ENCODE measurements at regions not wholly inside any gene's neighbourhood (a gene's known extent, or its start where the extent isn't known, plus 50 kb on each side); places are given as distances from the start of the nearest gene placed in this dataset.

DNA sequence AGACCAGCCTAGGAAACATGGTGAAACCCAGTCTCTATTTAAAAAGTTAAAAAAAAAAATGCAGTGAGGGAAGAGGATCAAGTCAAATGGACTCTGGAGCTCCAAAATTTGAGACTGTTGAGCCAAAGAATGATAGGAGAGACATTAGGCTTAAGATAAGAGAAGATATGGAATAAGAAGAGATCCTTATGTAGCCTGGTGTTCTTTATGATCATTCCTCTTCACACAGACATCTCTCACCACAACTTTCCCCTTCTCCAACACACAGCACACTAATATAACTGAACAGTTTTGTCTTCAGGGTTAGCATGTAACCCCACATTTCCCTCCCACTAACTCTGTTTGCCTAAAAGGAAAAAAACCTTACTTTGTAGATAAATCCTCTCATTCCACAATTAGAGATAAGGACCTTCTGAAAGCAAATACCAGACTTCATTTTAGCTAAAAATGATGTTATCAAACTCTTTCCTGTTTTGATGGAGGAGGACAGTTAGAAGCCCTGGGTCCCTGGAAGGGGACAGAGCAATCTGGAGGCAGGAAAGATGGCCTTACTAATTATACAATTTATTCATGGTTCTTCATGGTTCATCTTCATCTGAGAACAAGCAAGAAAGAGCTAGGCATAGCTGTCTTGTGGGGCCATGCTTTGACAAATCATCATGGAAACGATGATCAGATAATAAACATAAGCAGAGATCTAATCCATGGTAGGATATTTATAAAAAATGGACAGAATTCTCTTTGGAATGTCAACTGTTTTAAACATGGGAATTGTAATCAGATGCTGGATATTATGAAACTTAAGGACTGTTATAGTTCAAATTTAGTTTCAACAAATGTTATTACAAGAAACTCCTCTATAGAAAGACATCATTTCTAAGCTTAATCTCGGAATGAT, 96.7 kb upstream of the S1PR1 start:
- intact Hi-C loops (cut with DNase I): no loop called here
- H3K9me3 ChIP-seq: no peaks in the 10 kb centered on the region

DNA sequence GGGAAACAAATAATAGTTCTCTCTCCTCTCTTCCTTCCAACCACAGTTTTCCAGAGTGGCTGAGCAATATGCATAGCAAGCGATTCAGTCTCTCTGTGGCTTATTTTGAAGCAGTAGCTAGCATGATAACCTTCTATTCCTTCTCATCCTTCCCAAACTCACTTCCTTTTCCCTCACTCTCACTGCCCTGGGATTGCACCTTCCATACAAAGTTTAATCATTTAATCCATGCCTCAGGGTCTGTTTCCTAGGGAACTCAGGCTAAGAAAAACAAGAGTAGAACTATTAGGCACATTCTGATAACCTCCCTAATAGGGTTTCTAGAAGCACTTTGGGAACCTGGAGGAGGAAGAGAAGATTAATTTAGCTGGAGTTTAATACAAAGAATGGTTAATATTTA, 97.7 kb upstream of the S1PR1 start:
- DNase-seq (ENCODE audit: extremely low spot score in 2 of 2): no peak
- H3K36me3 ChIP-seq: no peaks in the 10 kb centered on the region
- H3K27me3 ChIP-seq: no peaks in the 10 kb centered on the region
- no peak overlapping the region for H3K27ac ChIP-seq
- no peaks in the 10 kb centered on the region for H3K4me1 ChIP-seq
- no peak overlapping the region for H3K4me3 ChIP-seq
- H3K9me3 ChIP-seq: no peaks in the 10 kb centered on the region
- no peak for TF ChIP-seq POLR2A (IDR thresholded peaks at IDR 0.05)
- intact Hi-C loops (cut with DNase I): no loop called here

More for the DNA sequence above, 96.7 kb upstream of the S1PR1 start:
- H3K27ac ChIP-seq: no peak overlapping the region
- no peaks in the 10 kb centered on the region for H3K4me1 ChIP-seq
- TF ChIP-seq POLR2AphosphoS5 (IDR thresholded peaks at IDR 0.05; ENCODE audit: insufficient read depth in 1 of 2, low read depth in 1 of 2) (no peak), POLR2A (IDR thresholded peaks at IDR 0.05) (no peak)
- TF ChIP-seq, protein P1, sequence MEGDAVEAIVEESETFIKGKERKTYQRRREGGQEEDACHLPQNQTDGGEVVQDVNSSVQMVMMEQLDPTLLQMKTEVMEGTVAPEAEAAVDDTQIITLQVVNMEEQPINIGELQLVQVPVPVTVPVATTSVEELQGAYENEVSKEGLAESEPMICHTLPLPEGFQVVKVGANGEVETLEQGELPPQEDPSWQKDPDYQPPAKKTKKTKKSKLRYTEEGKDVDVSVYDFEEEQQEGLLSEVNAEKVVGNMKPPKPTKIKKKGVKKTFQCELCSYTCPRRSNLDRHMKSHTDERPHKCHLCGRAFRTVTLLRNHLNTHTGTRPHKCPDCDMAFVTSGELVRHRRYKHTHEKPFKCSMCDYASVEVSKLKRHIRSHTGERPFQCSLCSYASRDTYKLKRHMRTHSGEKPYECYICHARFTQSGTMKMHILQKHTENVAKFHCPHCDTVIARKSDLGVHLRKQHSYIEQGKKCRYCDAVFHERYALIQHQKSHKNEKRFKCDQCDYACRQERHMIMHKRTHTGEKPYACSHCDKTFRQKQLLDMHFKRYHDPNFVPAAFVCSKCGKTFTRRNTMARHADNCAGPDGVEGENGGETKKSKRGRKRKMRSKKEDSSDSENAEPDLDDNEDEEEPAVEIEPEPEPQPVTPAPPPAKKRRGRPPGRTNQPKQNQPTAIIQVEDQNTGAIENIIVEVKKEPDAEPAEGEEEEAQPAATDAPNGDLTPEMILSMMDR (IDR thresholded peaks at IDR 0.05): no peak
- no peak for DNase-seq (ENCODE audit: extremely low spot score in 2 of 2)
- H3K27me3 ChIP-seq: no peaks in the 10 kb centered on the region
- H3K4me3 ChIP-seq: no peak overlapping the region
- no peaks in the 10 kb centered on the region for H3K36me3 ChIP-seq

- no peaks in the 10 kb centered on the region for H3K36me3 ChIP-seq
- no peak for DNase-seq (ENCODE audit: extremely low spot score in 2 of 2)
- H3K27me3 ChIP-seq: no peaks in the 10 kb centered on the region
- no peak overlapping the region for H3K27ac ChIP-seq
- no peak overlapping the region for H3K4me3 ChIP-seq
- TF ChIP-seq POLR2A (IDR thresholded peaks at IDR 0.05) (no peak), POLR2AphosphoS5 (IDR thresholded peaks at IDR 0.05; ENCODE audit: insufficient read depth in 1 of 2, low read depth in 1 of 2) (no peak)
- TF ChIP-seq, protein P1 (IDR thresholded peaks at IDR 0.05): no peak
- H3K4me1 ChIP-seq: no peaks in the 10 kb centered on the region
- intact Hi-C loops (cut with DNase I): no loop called here
- no peaks in the 10 kb centered on the region for H3K9me3 ChIP-seq
These were observed 99.4 kb upstream of the S1PR1 start for GRCh38 chr1:101137144-101138126.

- H3K4me1 ChIP-seq: no peaks in the 10 kb centered on the region
- no peaks in the 10 kb centered on the region for H3K27me3 ChIP-seq
- no peaks in the 10 kb centered on the region for H3K9me3 ChIP-seq
- no peaks in the 10 kb centered on the region for H3K36me3 ChIP-seq
- TF ChIP-seq POLR2A (IDR thresholded peaks at IDR 0.05) (no peak), POLR2AphosphoS5 (IDR thresholded peaks at IDR 0.05; ENCODE audit: insufficient read depth in 1 of 2, low read depth in 1 of 2) (no peak)
- TF ChIP-seq, protein P1 (IDR thresholded peaks at IDR 0.05): no peak
- no peak overlapping the region for H3K4me3 ChIP-seq
- DNase-seq (ENCODE audit: extremely low spot score in 2 of 2): no peak
- H3K27ac ChIP-seq: no peak overlapping the region
- intact Hi-C loops (cut with DNase I): no loop called here
These were observed 100.1 kb upstream of the S1PR1 start for GRCh38 chr1:101136739-101137138.

DNA sequence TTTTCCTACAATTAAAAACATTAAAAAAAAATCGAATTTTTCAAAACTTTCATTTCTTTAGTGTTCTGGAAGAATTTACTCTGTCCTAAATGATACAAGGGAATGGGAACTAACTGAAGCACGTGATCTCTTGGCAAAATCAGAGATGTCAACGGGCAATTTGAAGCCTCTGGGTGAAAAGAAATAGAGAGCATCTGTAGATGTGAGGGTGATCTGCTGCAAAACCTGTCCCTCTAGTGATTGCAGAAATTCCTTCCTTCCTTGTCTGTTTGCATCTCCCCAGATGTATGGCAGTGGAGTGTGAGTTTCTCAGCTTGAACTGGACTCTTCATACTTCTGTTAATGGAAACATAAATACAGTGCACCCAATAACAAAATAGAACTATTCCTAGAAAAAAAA, 100.5 kb upstream of the S1PR1 start:
- no peak overlapping the region for H3K27ac ChIP-seq
- H3K27me3 ChIP-seq: no peaks in the 10 kb centered on the region
- H3K9me3 ChIP-seq: no peaks in the 10 kb centered on the region
- no peak for DNase-seq (ENCODE audit: extremely low spot score in 2 of 2)
- intact Hi-C loops (cut with DNase I): no loop called here
- no peak overlapping the region for H3K4me3 ChIP-seq
- TF ChIP-seq POLR2A (IDR thresholded peaks at IDR 0.05) (no peak), POLR2AphosphoS5 (IDR thresholded peaks at IDR 0.05; ENCODE audit: insufficient read depth in 1 of 2, low read depth in 1 of 2) (no peak)
- TF ChIP-seq, protein P1 (IDR thresholded peaks at IDR 0.05): no peak
- no peaks in the 10 kb centered on the region for H3K36me3 ChIP-seq
- no peaks in the 10 kb centered on the region for H3K4me1 ChIP-seq

Data from vagina (tissue), 2 donors.